SK-N-SH treated with all-trans-retinoic acid at 6 μM for 48 hours (cell line): ENCODE measurements at regions not wholly inside any gene's neighbourhood (a gene's known extent, or its start where the extent isn't known, plus 50 kb on each side); places are given as distances from the start of the nearest gene placed in this dataset.

Experiments used
- ATAC-seq: fragments of 200-7000 bp; cut with Tn5 transposase; 3 replicates; pipeline ENCODE4 v1.9.1; 2020; ENCODE audit warnings: mild to moderate bottlenecking, moderate library complexity
- ARNTL ChIP-seq: fragments of 450-650 bp; formaldehyde crosslinking; IDR thresholded peaks from 2 replicates; pipeline ENCODE4 v1.5.0; 2020; ENCODE audit warnings: low read depth, mild to moderate bottlenecking, moderate library complexity, borderline replicate concordance
- BACH2 ChIP-seq: fragments of 250-450 bp; sonication (Bioruptor Pico); IDR thresholded peaks from 2 replicates; pipeline ENCODE4 v1.9.0; 2021; ENCODE audit warnings: mild to moderate bottlenecking, borderline replicate concordance
- ESRRG ChIP-seq: fragments of 250-450 bp; sonication (Bioruptor Pico); IDR thresholded peaks from 2 replicates; pipeline ENCODE4 v1.6.1; 2021; ENCODE audit warnings: mild to moderate bottlenecking
- GLIS3 ChIP-seq: fragments of 250-450 bp; sonication (Bioruptor Pico); IDR thresholded peaks from 2 replicates; pipeline ENCODE4 v1.5.0; 2020; ENCODE audit warnings: mild to moderate bottlenecking, moderate library complexity
- ISL1 ChIP-seq: fragments of 250-450 bp; sonication (Bioruptor Pico); IDR thresholded peaks from 2 replicates; pipeline ENCODE4 v2.1.2; 2022; ENCODE audit warnings: mild to moderate bottlenecking, moderate library complexity
- OSR1 ChIP-seq: fragments of 250-450 bp; sonication (Bioruptor Pico); IDR thresholded peaks from 2 replicates; pipeline ENCODE4 v1.8.0; 2022; ENCODE audit warnings: moderate library complexity, mild to moderate bottlenecking, inconsistent platforms
- PPARA ChIP-seq: fragments of 250-450 bp; sonication (Bioruptor Pico); IDR thresholded peaks from 2 replicates; pipeline ENCODE4 v1.5.0; 2020; ENCODE audit warnings: mild to moderate bottlenecking, borderline replicate concordance
- SNAI2 ChIP-seq: fragments of 250-450 bp; sonication (Bioruptor Pico); IDR thresholded peaks from 2 replicates; pipeline ENCODE4 v1.5.0; 2020; ENCODE audit warnings: mild to moderate bottlenecking, moderate library complexity
- TCF4 ChIP-seq: fragments of 250-450 bp; sonication (Bioruptor Pico); IDR thresholded peaks from 2 replicates; pipeline ENCODE4 v1.8.0; 2021; ENCODE audit warnings: mild to moderate bottlenecking, moderate library complexity, borderline replicate concordance
- TOX ChIP-seq: fragments of 250-450 bp; sonication (Bioruptor Pico); IDR thresholded peaks from 2 replicates; pipeline ENCODE4 v1.8.0; 2021; ENCODE audit warnings: mild to moderate bottlenecking, moderate library complexity, borderline replicate concordance
- ZC3H10 ChIP-seq: fragments of 250-450 bp; sonication (Bioruptor Pico); IDR thresholded peaks from 2 replicates; pipeline ENCODE4 v1.5.1; 2021; ENCODE audit warnings: mild to moderate bottlenecking, moderate library complexity
- ZFP3 ChIP-seq: fragments of 250-450 bp; sonication (Bioruptor Pico); IDR thresholded peaks from 2 replicates; pipeline ENCODE4 v1.5.0; 2020; ENCODE audit warnings: mild to moderate bottlenecking, moderate library complexity
- ZFP30 ChIP-seq: fragments of 450-650 bp; formaldehyde crosslinking; IDR thresholded peaks from 2 replicates; pipeline ENCODE4 v1.5.0; 2022; ENCODE audit warnings: mild to moderate bottlenecking, moderate library complexity
- ZNF565 ChIP-seq: fragments of 450-650 bp; formaldehyde crosslinking; conservative IDR thresholded peaks from 2 replicates; pipeline ENCODE4 v1.5.0; 2020; ENCODE audit warnings: low read depth, mild to moderate bottlenecking, moderate library complexity
- ZNF70 ChIP-seq: fragments of 450-650 bp; formaldehyde crosslinking; IDR thresholded peaks from 2 replicates; pipeline ENCODE4 v1.5.0; 2020; ENCODE audit warnings: mild to moderate bottlenecking, moderate library complexity
- ZNF8 ChIP-seq: fragments of 450-650 bp; formaldehyde crosslinking; IDR thresholded peaks from 2 replicates; pipeline ENCODE4 v1.5.0; 2020; ENCODE audit warnings: mild to moderate bottlenecking, moderate library complexity
- TF ChIP-seq, protein P1 (sequence below): fragments of 250-450 bp; sonication (Bioruptor Pico); IDR thresholded peaks from 2 replicates; pipeline ENCODE4 v1.5.1; 2020; ENCODE audit warnings: low read depth, mild to moderate bottlenecking, moderate library complexity
- TF ChIP-seq, protein P2 (sequence below): fragments of 250-450 bp; sonication (Bioruptor Pico); IDR thresholded peaks from 2 replicates; pipeline ENCODE4 v1.5.0; 2020; ENCODE audit warnings: mild to moderate bottlenecking, moderate library complexity
- TF ChIP-seq, protein P3 (sequence below): fragments of 250-450 bp; sonication (Bioruptor Pico); IDR thresholded peaks from 2 replicates; pipeline ENCODE4 v1.5.1; 2021; ENCODE audit warnings: mild to moderate bottlenecking, moderate library complexity
- TF ChIP-seq, protein P4 (sequence below): fragments of 250-450 bp; sonication (Bioruptor Pico); IDR thresholded peaks from 2 replicates; pipeline ENCODE4 v1.8.0; 2020; ENCODE audit warnings: mild to moderate bottlenecking, moderate library complexity, borderline replicate concordance

DNA sequence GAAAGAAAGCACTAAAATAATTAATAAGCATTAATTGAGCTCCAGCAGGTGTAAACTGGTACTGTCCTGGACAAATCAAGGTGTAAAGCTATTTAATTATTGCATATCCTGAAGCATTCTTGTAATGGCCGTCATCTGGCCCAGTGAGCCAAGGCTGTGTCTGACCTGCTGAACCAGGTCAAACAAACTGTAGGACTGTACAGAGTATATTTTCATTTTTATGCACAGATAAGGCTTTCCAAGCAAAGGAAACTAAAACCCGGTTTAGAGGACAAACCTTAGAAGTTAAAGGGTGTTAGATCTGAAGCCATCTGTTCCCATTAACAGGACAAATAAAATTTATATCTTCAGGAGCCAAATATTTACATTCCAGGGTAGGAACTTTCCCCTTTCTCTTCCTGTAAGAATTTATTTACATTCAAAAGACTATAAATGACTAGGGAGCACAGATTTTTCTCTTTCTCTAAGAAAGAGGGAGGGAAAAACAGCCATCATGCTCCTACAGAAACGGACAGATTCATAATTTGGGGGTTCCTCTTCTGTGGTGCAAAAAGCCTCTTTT is 69.8 kb downstream of the ESM1 start:
- ATAC-seq = no peak
- no peak for TF ChIP-seq ARNTL (CRISPR knock-in tag)
- TF ChIP-seq SNAI2 (CRISPR knock-in tag) = no peak
- TF ChIP-seq OSR1 = no peak

DNA sequence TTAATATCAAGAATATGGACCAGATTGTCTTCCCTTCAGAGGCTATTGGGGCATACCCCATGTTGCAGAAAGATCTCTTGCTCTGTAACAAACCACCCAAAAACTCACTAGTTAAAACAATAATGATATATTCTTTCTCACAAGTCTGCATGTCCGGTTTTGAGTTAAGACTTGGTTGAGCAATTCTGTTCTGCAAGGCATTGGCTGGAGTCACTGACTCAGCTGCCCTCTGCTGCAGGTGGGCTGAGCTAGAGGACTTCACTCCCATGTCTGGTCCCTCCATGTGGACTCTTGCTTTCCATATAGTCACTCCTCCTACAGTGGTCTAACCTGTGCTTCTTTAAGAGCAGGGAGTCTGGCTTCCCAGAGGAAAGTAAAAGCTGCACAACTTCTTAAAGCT is 73.4 kb downstream of the ESM1 start:
- ATAC-seq = no peak
- no peak for TF ChIP-seq ESRRG (CRISPR knock-in tag)
- TF ChIP-seq OSR1 = no peak

DNA sequence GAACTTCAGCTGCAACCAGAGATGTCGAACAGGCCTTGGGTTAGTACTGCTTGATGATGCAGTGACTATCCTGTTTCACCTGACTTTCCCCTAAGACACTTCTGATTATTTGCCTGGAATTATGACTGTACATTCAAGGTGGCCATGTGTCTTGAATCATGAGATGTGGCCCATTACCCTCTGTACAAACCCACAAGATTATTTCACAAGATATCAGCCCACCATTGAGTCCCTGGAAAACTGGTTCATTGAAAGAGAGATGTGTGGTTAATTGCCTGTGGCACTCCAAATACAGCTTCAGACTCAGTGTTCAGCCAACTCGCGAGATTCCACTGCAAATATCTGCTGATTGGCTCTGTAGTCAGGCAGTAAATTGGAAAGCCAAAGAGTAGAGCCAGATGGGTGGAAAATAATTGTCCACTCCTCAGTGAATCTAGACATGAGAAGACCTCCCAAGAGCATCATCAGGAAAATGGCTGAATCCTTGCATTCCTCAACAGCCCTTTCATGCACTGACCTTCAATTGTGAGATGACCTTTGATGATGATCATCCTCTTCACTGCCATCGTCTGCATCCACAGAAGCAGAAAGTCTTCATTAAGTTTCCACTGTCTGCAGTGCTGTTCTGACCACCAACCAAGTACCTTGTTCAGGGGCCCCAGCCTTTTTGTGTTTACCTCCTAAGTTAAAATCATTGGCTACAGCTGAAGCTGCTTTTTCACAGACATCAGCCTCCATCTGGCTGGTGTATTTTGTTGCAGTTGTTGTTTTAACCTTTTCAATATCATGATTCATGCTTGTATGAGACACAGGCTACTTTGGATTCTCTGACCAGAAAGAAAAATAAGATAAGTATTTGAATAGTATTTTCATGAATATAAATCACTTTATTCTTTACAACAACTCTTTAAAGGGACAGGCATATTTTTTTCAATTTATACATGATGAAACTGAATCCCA is 75.2 kb downstream of the ESM1 start:
- TF ChIP-seq ESRRG (CRISPR knock-in tag) = no peak
- TF ChIP-seq ZC3H10 (CRISPR knock-in tag) = no peak
- no peak for TF ChIP-seq ZFP3 (CRISPR knock-in tag)
- TF ChIP-seq, protein P1, sequence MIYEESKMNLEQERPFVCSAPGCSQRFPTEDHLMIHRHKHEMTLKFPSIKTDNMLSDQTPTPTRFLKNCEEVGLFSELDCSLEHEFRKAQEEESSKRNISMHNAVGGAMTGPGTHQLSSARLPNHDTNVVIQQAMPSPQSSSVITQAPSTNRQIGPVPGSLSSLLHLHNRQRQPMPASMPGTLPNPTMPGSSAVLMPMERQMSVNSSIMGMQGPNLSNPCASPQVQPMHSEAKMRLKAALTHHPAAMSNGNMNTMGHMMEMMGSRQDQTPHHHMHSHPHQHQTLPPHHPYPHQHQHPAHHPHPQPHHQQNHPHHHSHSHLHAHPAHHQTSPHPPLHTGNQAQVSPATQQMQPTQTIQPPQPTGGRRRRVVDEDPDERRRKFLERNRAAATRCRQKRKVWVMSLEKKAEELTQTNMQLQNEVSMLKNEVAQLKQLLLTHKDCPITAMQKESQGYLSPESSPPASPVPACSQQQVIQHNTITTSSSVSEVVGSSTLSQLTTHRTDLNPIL = no peak
- TF ChIP-seq TCF4 (CRISPR knock-in tag) = no peak
- TF ChIP-seq ISL1 (CRISPR knock-in tag) = no peak
- TF ChIP-seq, protein P2, sequence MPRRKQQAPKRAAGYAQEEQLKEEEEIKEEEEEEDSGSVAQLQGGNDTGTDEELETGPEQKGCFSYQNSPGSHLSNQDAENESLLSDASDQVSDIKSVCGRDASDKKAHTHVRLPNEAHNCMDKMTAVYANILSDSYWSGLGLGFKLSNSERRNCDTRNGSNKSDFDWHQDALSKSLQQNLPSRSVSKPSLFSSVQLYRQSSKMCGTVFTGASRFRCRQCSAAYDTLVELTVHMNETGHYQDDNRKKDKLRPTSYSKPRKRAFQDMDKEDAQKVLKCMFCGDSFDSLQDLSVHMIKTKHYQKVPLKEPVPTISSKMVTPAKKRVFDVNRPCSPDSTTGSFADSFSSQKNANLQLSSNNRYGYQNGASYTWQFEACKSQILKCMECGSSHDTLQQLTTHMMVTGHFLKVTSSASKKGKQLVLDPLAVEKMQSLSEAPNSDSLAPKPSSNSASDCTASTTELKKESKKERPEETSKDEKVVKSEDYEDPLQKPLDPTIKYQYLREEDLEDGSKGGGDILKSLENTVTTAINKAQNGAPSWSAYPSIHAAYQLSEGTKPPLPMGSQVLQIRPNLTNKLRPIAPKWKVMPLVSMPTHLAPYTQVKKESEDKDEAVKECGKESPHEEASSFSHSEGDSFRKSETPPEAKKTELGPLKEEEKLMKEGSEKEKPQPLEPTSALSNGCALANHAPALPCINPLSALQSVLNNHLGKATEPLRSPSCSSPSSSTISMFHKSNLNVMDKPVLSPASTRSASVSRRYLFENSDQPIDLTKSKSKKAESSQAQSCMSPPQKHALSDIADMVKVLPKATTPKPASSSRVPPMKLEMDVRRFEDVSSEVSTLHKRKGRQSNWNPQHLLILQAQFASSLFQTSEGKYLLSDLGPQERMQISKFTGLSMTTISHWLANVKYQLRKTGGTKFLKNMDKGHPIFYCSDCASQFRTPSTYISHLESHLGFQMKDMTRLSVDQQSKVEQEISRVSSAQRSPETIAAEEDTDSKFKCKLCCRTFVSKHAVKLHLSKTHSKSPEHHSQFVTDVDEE (CRISPR knock-in tag) = no peak
- TF ChIP-seq, protein P3, sequence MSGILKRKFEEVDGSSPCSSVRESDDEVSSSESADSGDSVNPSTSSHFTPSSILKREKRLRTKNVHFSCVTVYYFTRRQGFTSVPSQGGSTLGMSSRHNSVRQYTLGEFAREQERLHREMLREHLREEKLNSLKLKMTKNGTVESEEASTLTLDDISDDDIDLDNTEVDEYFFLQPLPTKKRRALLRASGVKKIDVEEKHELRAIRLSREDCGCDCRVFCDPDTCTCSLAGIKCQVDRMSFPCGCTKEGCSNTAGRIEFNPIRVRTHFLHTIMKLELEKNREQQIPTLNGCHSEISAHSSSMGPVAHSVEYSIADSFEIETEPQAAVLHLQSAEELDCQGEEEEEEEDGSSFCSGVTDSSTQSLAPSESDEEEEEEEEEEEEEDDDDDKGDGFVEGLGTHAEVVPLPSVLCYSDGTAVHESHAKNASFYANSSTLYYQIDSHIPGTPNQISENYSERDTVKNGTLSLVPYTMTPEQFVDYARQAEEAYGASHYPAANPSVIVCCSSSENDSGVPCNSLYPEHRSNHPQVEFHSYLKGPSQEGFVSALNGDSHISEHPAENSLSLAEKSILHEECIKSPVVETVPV (CRISPR knock-in tag) = no peak
- no peak for TF ChIP-seq ZNF8 (CRISPR knock-in tag)
- TF ChIP-seq SNAI2 (CRISPR knock-in tag) = no peak
- TF ChIP-seq ARNTL (CRISPR knock-in tag) = no peak
- no peak for TF ChIP-seq TOX (CRISPR knock-in tag)
- no peak for TF ChIP-seq GLIS3 (CRISPR knock-in tag)
- TF ChIP-seq OSR1 = no peak
- TF ChIP-seq PPARA (CRISPR knock-in tag) = no peak
- no peak for TF ChIP-seq ZFP30
- TF ChIP-seq ZNF565 (CRISPR knock-in tag) = no peak
- no peak for ATAC-seq

DNA sequence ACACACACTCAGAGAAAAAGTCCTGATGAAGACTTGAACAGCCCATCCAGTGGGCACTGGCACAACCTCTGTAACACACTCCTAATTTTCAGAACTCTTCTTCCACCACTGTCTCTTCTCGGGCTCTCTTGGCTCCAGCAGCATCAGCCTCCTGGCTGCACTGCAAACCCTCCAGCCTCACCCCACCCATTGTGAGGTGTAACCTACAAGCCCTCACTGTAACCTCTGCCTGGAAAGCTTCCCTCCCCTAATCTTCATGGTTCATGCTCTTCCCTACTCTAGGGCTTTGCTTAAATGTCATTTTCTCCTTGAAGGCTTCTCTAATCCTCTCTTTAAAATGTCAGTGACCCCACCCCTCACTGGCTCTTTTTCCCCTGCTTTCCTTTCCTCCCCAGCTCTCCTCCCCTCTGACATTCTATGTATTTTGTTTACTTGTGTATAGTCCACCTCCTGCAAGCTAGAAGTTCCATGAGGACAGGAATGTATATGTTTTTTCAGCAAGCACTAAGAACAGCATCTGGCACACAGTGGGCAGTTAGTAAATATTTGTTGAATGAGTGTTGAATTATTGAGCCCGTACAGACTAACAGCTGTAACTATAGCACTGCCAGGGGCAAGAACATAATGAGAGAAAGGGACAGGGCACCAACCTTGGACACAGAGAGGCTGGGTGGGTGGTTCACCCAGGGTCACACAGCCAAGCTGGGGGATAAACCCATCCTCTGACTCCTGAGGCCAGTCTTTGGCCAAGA is 76.4 kb downstream of the ESM1 start:
- TF ChIP-seq, protein P3 (CRISPR knock-in tag) = no peak
- no peak for TF ChIP-seq SNAI2 (CRISPR knock-in tag)
- TF ChIP-seq ESRRG (CRISPR knock-in tag) = no peak
- no peak for TF ChIP-seq TOX (CRISPR knock-in tag)
- TF ChIP-seq, protein P4, sequence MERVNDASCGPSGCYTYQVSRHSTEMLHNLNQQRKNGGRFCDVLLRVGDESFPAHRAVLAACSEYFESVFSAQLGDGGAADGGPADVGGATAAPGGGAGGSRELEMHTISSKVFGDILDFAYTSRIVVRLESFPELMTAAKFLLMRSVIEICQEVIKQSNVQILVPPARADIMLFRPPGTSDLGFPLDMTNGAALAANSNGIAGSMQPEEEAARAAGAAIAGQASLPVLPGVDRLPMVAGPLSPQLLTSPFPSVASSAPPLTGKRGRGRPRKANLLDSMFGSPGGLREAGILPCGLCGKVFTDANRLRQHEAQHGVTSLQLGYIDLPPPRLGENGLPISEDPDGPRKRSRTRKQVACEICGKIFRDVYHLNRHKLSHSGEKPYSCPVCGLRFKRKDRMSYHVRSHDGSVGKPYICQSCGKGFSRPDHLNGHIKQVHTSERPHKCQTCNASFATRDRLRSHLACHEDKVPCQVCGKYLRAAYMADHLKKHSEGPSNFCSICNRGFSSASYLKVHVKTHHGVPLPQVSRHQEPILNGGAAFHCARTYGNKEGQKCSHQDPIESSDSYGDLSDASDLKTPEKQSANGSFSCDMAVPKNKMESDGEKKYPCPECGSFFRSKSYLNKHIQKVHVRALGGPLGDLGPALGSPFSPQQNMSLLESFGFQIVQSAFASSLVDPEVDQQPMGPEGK (CRISPR knock-in tag) = no peak
- no peak for TF ChIP-seq GLIS3 (CRISPR knock-in tag)
- no peak for TF ChIP-seq BACH2
- no peak for TF ChIP-seq ZNF565 (CRISPR knock-in tag)
- no peak for TF ChIP-seq TCF4 (CRISPR knock-in tag)
- no peak for TF ChIP-seq ISL1 (CRISPR knock-in tag)
- TF ChIP-seq ARNTL (CRISPR knock-in tag) = no peak
- TF ChIP-seq, protein P2 (CRISPR knock-in tag) = no peak
- TF ChIP-seq ZNF8 (CRISPR knock-in tag) = no peak
- no peak for TF ChIP-seq ZFP3 (CRISPR knock-in tag)
- no peak for TF ChIP-seq ZNF70
- no peak for ATAC-seq
